Panc1 (cell line): ENCODE measurements at regions not wholly inside any gene's neighbourhood (a gene's known extent, or its start where the extent isn't known, plus 50 kb on each side); places are given as distances from the start of the nearest gene placed in this dataset.

Experiments used
- ATAC-seq: fragments of 200-7000 bp; cut with Tn5 transposase; 2 replicates; pipeline ENCODE4 v1.9.1; 2020; ENCODE audit warnings: mild to moderate bottlenecking, moderate library complexity
- BruUV-seq: library from RNA; stranded (reverse); fragments of 400-500 nt; replicated peaks from 2 replicates; lab custom pipeline; 2021; lab: Mats Ljungman, UMichigan
- CTCF ChIA-PET: fragments of 300-600 bp; sonication (Branson Sonifier 250); formaldehyde crosslinking; loops from one replicate; lab custom pipeline; 2022; ENCODE audit warnings: antibody characterized with exemption; lab: Charles Lee
- POLR2A ChIA-PET: fragments of 300-600 bp; sonication (Branson Sonifier 250); formaldehyde crosslinking; loops from one replicate; lab custom pipeline; 2022; ENCODE audit warnings: antibody characterized with exemption; lab: Charles Lee
- DNase-seq: peaks from one replicate; pipeline ENCODE4 v3.0.0-alpha.2; 2010; ENCODE audit warnings: low read depth, low spot score
- H3K27ac ChIP-seq: 2 replicates; pipeline ENCODE4 v1.5.1; 2011; ENCODE audit warnings: mild to moderate bottlenecking, low read length, inconsistent platforms
- H3K27me3 ChIP-seq: fragments of 200-500 bp; sonication (Bioruptor generic); 2 replicates; pipeline ENCODE4 v1.6.0; 2014; ENCODE audit warnings: low read length, inconsistent platforms; ENCODE audit not compliant: control insufficient read depth, insufficient read depth
- H3K36me3 ChIP-seq: fragments of 200-500 bp; sonication (Bioruptor generic); 2 replicates; pipeline ENCODE4 v1.5.1; 2014; ENCODE audit warnings: inconsistent platforms, mild to moderate bottlenecking, low read length, moderate library complexity; ENCODE audit not compliant: control insufficient read depth, insufficient read depth
- H3K4me1 ChIP-seq: 2 replicates; pipeline ENCODE4 v1.5.1; 2011; ENCODE audit warnings: inconsistent platforms, mild to moderate bottlenecking, low read length, moderate library complexity; ENCODE audit not compliant: control insufficient read depth, insufficient read depth
- H3K4me3 ChIP-seq, 2 experiments: 2 replicates each; pipeline ENCODE4 v1.5.1; 2011 to 2012; ENCODE audit warnings: low read depth in 2 of 2, low read length in 2 of 2, mild to moderate bottlenecking in 2 of 2, inconsistent platforms in 1 of 2, moderate library complexity in 1 of 2
- H3K9me3 ChIP-seq: fragments of 200-500 bp; sonication (Bioruptor generic); 2 replicates; pipeline ENCODE4 v1.5.1; 2014; ENCODE audit warnings: low read depth, mild to moderate bottlenecking, inconsistent platforms, low read length, moderate library complexity; ENCODE audit not compliant: control insufficient read depth, insufficient read depth
- POLR2AphosphoS5 ChIP-seq: IDR thresholded peaks from 2 replicates; pipeline ENCODE4 v1.6.1; 2012; ENCODE audit warnings: mild to moderate bottlenecking, low read depth, low read length, moderate library complexity
- SIN3A ChIP-seq: IDR thresholded peaks from 2 replicates; pipeline ENCODE4 v1.6.1; 2012; ENCODE audit warnings: low read depth, mild to moderate bottlenecking, low read length, moderate library complexity, borderline replicate concordance; ENCODE audit not compliant: insufficient read depth
- TCF7L2 ChIP-seq: IDR thresholded peaks from 2 replicates; pipeline ENCODE4 v1.6.1; 2011; ENCODE audit warnings: mild to moderate bottlenecking, low read depth, low read length, inconsistent platforms
- in situ Hi-C: cut with HindIII; loops from 2 replicates; pipeline ENCODE4 v1.10.0; 2016; ENCODE audit warnings: low sequenced_read_pairs, low pct_unique_long_range_greater_than_20kb
- intact Hi-C: fragments of 100-400 bp; cut with micrococcal nuclease; formaldehyde crosslinking; loops from one replicate; pipeline ENCODE4 v1.10.0; 2022; ENCODE audit not compliant: unreplicated experiment
- TF ChIP-seq, protein P1 (sequence below): fragments of 450-650 bp; IDR thresholded peaks from 2 replicates; pipeline ENCODE4 v1.5.1; 2017; ENCODE audit warnings: mild to moderate bottlenecking
- TF ChIP-seq, protein P2 (sequence below), 2 experiments: IDR thresholded peaks; 2 replicates each; pipeline ENCODE4 v1.6.1; 2011 to 2012; ENCODE audit warnings: low read depth in 2 of 2, control low read depth in 1 of 2, low read length in 1 of 2, mild to moderate bottlenecking in 1 of 2, moderate library complexity in 1 of 2; ENCODE audit not compliant: insufficient read depth in 1 of 2

DNA sequence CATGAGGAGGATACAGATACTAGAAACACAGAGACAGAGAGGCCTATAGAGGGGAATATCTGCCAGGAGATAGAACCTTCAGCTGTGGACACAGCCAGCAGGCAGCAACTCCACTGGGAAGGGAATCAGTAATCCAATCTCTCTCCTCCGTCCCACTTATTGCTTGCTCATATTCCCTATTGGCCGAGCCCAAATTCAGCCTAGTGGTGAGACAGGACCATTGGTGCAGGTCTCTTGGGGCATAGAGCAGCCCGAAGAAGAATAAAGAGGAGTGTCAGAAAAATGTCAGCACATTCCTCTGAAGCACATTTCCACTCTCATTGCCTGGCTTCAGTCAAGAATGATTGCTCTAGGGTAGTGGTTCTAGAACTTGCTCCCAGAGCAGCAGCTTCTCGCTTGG is 1091.5 kb upstream of the GYPC start:
- intact Hi-C loops = no loop called here
- TF ChIP-seq, protein P1, sequence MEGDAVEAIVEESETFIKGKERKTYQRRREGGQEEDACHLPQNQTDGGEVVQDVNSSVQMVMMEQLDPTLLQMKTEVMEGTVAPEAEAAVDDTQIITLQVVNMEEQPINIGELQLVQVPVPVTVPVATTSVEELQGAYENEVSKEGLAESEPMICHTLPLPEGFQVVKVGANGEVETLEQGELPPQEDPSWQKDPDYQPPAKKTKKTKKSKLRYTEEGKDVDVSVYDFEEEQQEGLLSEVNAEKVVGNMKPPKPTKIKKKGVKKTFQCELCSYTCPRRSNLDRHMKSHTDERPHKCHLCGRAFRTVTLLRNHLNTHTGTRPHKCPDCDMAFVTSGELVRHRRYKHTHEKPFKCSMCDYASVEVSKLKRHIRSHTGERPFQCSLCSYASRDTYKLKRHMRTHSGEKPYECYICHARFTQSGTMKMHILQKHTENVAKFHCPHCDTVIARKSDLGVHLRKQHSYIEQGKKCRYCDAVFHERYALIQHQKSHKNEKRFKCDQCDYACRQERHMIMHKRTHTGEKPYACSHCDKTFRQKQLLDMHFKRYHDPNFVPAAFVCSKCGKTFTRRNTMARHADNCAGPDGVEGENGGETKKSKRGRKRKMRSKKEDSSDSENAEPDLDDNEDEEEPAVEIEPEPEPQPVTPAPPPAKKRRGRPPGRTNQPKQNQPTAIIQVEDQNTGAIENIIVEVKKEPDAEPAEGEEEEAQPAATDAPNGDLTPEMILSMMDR = no peak
- TF ChIP-seq POLR2AphosphoS5 = no peak
- TF ChIP-seq, protein P2, sequence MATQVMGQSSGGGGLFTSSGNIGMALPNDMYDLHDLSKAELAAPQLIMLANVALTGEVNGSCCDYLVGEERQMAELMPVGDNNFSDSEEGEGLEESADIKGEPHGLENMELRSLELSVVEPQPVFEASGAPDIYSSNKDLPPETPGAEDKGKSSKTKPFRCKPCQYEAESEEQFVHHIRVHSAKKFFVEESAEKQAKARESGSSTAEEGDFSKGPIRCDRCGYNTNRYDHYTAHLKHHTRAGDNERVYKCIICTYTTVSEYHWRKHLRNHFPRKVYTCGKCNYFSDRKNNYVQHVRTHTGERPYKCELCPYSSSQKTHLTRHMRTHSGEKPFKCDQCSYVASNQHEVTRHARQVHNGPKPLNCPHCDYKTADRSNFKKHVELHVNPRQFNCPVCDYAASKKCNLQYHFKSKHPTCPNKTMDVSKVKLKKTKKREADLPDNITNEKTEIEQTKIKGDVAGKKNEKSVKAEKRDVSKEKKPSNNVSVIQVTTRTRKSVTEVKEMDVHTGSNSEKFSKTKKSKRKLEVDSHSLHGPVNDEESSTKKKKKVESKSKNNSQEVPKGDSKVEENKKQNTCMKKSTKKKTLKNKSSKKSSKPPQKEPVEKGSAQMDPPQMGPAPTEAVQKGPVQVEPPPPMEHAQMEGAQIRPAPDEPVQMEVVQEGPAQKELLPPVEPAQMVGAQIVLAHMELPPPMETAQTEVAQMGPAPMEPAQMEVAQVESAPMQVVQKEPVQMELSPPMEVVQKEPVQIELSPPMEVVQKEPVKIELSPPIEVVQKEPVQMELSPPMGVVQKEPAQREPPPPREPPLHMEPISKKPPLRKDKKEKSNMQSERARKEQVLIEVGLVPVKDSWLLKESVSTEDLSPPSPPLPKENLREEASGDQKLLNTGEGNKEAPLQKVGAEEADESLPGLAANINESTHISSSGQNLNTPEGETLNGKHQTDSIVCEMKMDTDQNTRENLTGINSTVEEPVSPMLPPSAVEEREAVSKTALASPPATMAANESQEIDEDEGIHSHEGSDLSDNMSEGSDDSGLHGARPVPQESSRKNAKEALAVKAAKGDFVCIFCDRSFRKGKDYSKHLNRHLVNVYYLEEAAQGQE (IDR thresholded peaks at IDR 0.05; ENCODE audit: insufficient read depth in 1 of 2, low read depth in 2 of 2, low read length in 1 of 2) = no peak
- POLR2A ChIA-PET = no interaction called here

DNA sequence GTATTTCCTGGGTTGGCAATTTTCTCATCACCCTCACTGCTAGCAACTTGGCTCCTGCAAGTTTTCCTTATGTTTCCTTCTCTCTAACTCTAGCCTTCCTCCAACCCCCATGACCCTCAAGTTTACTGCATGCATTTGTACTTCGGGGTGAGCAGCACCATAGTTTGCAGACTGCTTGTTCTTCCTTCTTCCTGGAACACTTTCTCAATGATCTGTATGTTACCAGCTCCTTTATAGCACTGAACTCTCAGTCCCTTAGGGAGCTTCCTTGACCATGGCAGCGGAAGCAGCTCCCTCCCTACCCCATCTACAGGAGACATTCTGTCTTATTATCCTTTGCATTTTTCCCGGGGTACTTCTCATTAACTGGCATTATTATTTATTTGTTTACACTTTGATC is 1089.5 kb upstream of the GYPC start:
- ATAC-seq = no peak
- in situ Hi-C loops = no loop called here
- Histone ChIP-seq H3K4me3 (no peak overlapping the region), H3K9me3 (no peaks in the 10 kb centered on the region), H3K36me3 (no peaks in the 10 kb centered on the region), H3K27me3 (no peaks in the 10 kb centered on the region), H3K4me1 (no peaks in the 10 kb centered on the region), H3K27ac (no peak overlapping the region)
- ChIA-PET CTCF (no interaction called here), POLR2A (no interaction called here)
- TF ChIP-seq POLR2AphosphoS5 (no peak), SIN3A (no peak), TCF7L2 (no peak)
- TF ChIP-seq, protein P2 (IDR thresholded peaks at IDR 0.05; ENCODE audit: insufficient read depth in 1 of 2, low read depth in 2 of 2, low read length in 1 of 2) = no peak
- TF ChIP-seq, protein P1 = no peak
- intact Hi-C loops = no loop called here
- no peak for DNase-seq
- BruUV-seq = no TSS peak

More for the DNA sequence above, 1091.5 kb upstream of the GYPC start:
- DNase-seq (no peak), ATAC-seq (no peak)
- no TSS peak for BruUV-seq
- CTCF ChIA-PET = no interaction called here
- Histone ChIP-seq H3K27me3 (no peaks in the 10 kb centered on the region), H3K36me3 (no peaks in the 10 kb centered on the region), H3K9me3 (no peaks in the 10 kb centered on the region), H3K4me1 (no peaks in the 10 kb centered on the region), H3K27ac (no peak overlapping the region), H3K4me3 (no peak overlapping the region)
- in situ Hi-C loops = no loop called here
